Liver (tissue), 2 donors: ENCODE measurements at regions not wholly inside any gene's neighbourhood (a gene's known extent, or its start where the extent isn't known, plus 50 kb on each side); places are given as distances from the start of the nearest gene placed in this dataset.

ENCODE experiments used
- MAX ChIP-seq: IDR thresholded peaks from 2 replicates; pipeline ENCODE4 v1.6.1; 2016; ENCODE audit warnings: antibody characterized with exemption
- TF ChIP-seq, protein P1 (sequence below): fragments of 150-350 bp; IDR thresholded peaks from 2 replicates; pipeline ENCODE4 v1.5.1; 2017; ENCODE audit warnings: improper control_type of control experiment, low read depth, low read length; ENCODE audit not compliant: missing input control
- donor health status: healthy.

DNA sequence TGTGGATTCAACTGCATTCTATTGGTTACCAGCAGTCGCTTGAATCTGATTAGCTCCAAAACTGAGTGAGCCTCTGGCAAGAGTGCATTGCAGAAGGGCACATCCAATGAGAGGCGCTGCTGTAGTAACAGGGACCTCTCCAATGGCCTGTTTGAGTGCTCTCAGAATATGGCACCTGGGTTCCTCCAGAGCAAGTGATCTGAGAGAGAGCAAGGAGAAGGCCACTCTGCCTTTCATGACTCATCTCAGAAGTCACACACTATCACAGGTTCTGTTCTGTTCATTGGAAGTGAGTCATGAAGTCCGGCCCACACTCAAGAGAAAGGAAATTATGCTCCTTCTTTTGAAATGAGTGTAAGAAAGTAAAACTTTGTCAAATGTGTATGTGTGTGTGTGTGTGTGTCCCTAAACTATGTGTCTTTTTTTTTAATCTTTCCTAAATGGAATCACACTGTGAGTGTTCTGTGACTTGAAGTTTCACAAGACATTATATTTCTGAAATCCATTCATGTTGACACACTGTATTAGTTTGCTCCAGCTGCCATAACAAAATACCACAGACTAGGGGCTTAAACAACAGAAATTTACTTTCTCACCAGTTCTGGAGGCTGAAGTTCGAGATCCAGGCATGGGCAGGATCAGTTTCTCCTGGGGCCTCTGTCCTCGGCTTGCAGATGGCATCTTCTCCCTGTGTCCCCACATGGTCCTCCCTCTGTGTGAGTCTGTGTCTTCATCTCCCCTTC, 138.3 kb upstream of the CDYL start:
- TF ChIP-seq MAX = no peak
- TF ChIP-seq, protein P1, sequence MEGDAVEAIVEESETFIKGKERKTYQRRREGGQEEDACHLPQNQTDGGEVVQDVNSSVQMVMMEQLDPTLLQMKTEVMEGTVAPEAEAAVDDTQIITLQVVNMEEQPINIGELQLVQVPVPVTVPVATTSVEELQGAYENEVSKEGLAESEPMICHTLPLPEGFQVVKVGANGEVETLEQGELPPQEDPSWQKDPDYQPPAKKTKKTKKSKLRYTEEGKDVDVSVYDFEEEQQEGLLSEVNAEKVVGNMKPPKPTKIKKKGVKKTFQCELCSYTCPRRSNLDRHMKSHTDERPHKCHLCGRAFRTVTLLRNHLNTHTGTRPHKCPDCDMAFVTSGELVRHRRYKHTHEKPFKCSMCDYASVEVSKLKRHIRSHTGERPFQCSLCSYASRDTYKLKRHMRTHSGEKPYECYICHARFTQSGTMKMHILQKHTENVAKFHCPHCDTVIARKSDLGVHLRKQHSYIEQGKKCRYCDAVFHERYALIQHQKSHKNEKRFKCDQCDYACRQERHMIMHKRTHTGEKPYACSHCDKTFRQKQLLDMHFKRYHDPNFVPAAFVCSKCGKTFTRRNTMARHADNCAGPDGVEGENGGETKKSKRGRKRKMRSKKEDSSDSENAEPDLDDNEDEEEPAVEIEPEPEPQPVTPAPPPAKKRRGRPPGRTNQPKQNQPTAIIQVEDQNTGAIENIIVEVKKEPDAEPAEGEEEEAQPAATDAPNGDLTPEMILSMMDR = no peak
